K562 (cell line): ENCODE measurements at regions not wholly inside any gene's neighbourhood (a gene's known extent, or its start where the extent isn't known, plus 50 kb on each side); places are given as distances from the start of the nearest gene placed in this dataset.

ENCODE experiments used
- ATAC-seq: fragments of 200-7000 bp; cut with Tn5 transposase; 3 replicates; pipeline ENCODE4 v1.9.1; 2020; ENCODE audit warnings: moderate library complexity
- BruUV-seq: library from RNA; stranded (reverse); fragments of 400-500 nt; replicated peaks from 2 replicates; lab custom pipeline; 2021; lab: Mats Ljungman, UMichigan
- CTCF ChIA-PET: fragments of 300-600 bp; formaldehyde crosslinking; extraction: SDS; loops from one replicate; lab custom pipeline; 2021; ENCODE audit warnings: low intra/inter-chr PET ratio; lab: Yijun Ruan, JAX
- POLR2A ChIA-PET: fragments of 300-600, 350-650 bp; sonication (Branson Sonifier 250); formaldehyde crosslinking; extraction: SDS; loops from one replicate; lab custom pipeline; 2021; ENCODE audit warnings: antibody characterized with exemption, inconsistent platforms; lab: Yijun Ruan, JAX
- DNase-seq, 4 experiments: peaks; one replicate each; pipeline versions ENCODE4 v3.0.0 to v3.0.0-alpha.2; 2011 to 2018; ENCODE audit warnings: low spot score in 3 of 4, mixed read lengths in 3 of 4; ENCODE audit errors: extremely low read depth in 1 of 4
- FAIRE-seq: peaks from 2 replicates; lab custom pipeline; 2011; peaks lifted over from hg19 to GRCh38; lab: Jason Lieb, UNC
- H2AFZ ChIP-seq: 2 replicates; pipeline ENCODE4 v1.6.0; 2011; ENCODE audit warnings: low read depth, low read length, control low read depth, inconsistent platforms
- H3K27ac ChIP-seq: fragments of 200-600 bp; 3 replicates; pipeline ENCODE4 v1.8.0; 2011; ENCODE audit warnings: low read depth, mild to moderate bottlenecking, control low read depth, inconsistent platforms, low read length, moderate library complexity, mixed read lengths; ENCODE audit errors: extremely low read depth
- H3K27me3 ChIP-seq, 2 experiments: fragments of 300-600 bp in 1 of 2; 2 replicates in 1 of 2; 3 replicates in 1 of 2; pipeline versions ENCODE4 v1.6.0 to v1.8.0; 2011; ENCODE audit warnings: inconsistent platforms in 2 of 2, low read length in 2 of 2, mild to moderate bottlenecking in 1 of 2, mixed read lengths in 1 of 2, moderate library complexity in 1 of 2; ENCODE audit not compliant: control insufficient read depth in 2 of 2, insufficient read depth in 2 of 2
- H3K36me3 ChIP-seq: fragments of 300-600 bp; 3 replicates; pipeline ENCODE4 v1.8.0; 2011; ENCODE audit warnings: mild to moderate bottlenecking, low read length, inconsistent platforms; ENCODE audit not compliant: control insufficient read depth, insufficient read depth
- H3K4me1 ChIP-seq, 2 experiments: fragments of 200-600 bp in 1 of 2; replicated peaks in 1 of 2; 2 replicates in 1 of 2; 3 replicates in 1 of 2; pipeline versions ENCODE4 v1.5.1 to v1.8.0; 2011; ENCODE audit warnings: inconsistent platforms in 2 of 2, low read length in 2 of 2, mild to moderate bottlenecking in 1 of 2, mixed read lengths in 1 of 2, moderate library complexity in 1 of 2; ENCODE audit not compliant: control insufficient read depth in 2 of 2, insufficient read depth in 2 of 2
- H3K4me2 ChIP-seq: 2 replicates; pipeline ENCODE4 v1.6.1; 2011; ENCODE audit warnings: low read length, control low read depth, inconsistent platforms, mixed read lengths; ENCODE audit not compliant: insufficient read depth
- H3K4me3 ChIP-seq: fragments of 200-600 bp; sonication (generic), shearing (Covaris generic); 2 replicates; pipeline ENCODE4 v1.5.1; 2016; ENCODE audit warnings: control low read depth, inconsistent platforms
- H3K79me2 ChIP-seq: fragments of 200-600 bp; 3 replicates; pipeline ENCODE4 v1.8.0; 2011; ENCODE audit warnings: low read length, inconsistent platforms; ENCODE audit not compliant: control insufficient read depth, insufficient read depth
- H3K9ac ChIP-seq, 2 experiments: 2 replicates each; pipeline versions ENCODE4 v1.6.0 to v1.6.1; 2011; ENCODE audit warnings: low read depth in 2 of 2, low read length in 2 of 2, control low read depth in 1 of 2, inconsistent platforms in 1 of 2, mild to moderate bottlenecking in 1 of 2, mixed read lengths in 1 of 2; ENCODE audit not compliant: insufficient read depth in 1 of 2
- H3K9me1 ChIP-seq: one replicate; pipeline ENCODE4 v1.6.0; 2011; ENCODE audit warnings: inconsistent platforms, mild to moderate bottlenecking, low read length, moderate library complexity; ENCODE audit not compliant: control insufficient read depth, insufficient read depth
- H3K9me3 ChIP-seq: replicated peaks from 2 replicates; pipeline ENCODE4 v1.5.1; 2011; ENCODE audit warnings: low read depth, low read length, inconsistent platforms; ENCODE audit not compliant: control insufficient read depth, insufficient read depth
- H4K20me1 ChIP-seq: replicated peaks from 2 replicates; pipeline ENCODE4 v1.6.1; 2011; ENCODE audit warnings: low read length, inconsistent platforms, mixed read lengths; ENCODE audit not compliant: control insufficient read depth, insufficient read depth
- CAMTA2 ChIP-seq: fragments of 250-450 bp; sonication (Bioruptor Pico); conservative IDR thresholded peaks from 2 replicates; pipeline ENCODE4 v1.5.1; 2022
- DPF2 ChIP-seq: fragments of 450-650 bp; IDR thresholded peaks from 2 replicates; pipeline ENCODE4 v1.6.1; 2016
- MYNN ChIP-seq, 2 experiments: sonication (generic); formaldehyde crosslinking in 1 of 2; IDR thresholded peaks; 2 replicates each; pipeline versions ENCODE4 v1.5.0 to v1.6.1; 2016 to 2020; ENCODE audit warnings: antibody characterized with exemption in 1 of 2, missing genetic modification reagents in 1 of 2
- NBN ChIP-seq: fragments of 450-650 bp; IDR thresholded peaks from 2 replicates; pipeline ENCODE4 v1.6.1; 2016; ENCODE audit warnings: low read depth, mild to moderate bottlenecking
- NFATC3 ChIP-seq: fragments of 450-650 bp; IDR thresholded peaks from 2 replicates; pipeline ENCODE4 v1.6.1; 2017; ENCODE audit warnings: mild to moderate bottlenecking
- SAP30 ChIP-seq: fragments of 200-600 bp; sonication (generic); IDR thresholded peaks from 2 replicates; pipeline ENCODE4 v1.6.1; 2012; ENCODE audit warnings: borderline replicate concordance, low read depth, mild to moderate bottlenecking, moderate library complexity, low read length, control low read depth, inconsistent platforms; ENCODE audit not compliant: insufficient read depth, poor library complexity, severe bottlenecking
- SMARCC2 ChIP-seq: fragments of 450-650 bp; IDR thresholded peaks from 2 replicates; pipeline ENCODE4 v1.6.1; 2017; ENCODE audit warnings: antibody characterized with exemption, moderate library complexity, mild to moderate bottlenecking, low read depth
- SMARCE1 ChIP-seq: fragments of 450-650 bp; IDR thresholded peaks from 2 replicates; pipeline ENCODE4 v1.7.1; 2016; ENCODE audit warnings: mild to moderate bottlenecking
- TCFL5 ChIP-seq: fragments of 250-450 bp; sonication (Bioruptor Pico); conservative IDR thresholded peaks from 2 replicates; pipeline ENCODE4 v1.6.1; 2021; ENCODE audit warnings: mild to moderate bottlenecking, moderate library complexity, matching md5 sums
- ZNF197 ChIP-seq: fragments of 200-800 bp; sonication (Bioruptor generic); IDR thresholded peaks from 2 replicates; pipeline ENCODE4 v1.6.1; 2016; ENCODE audit warnings: low read depth, missing genetic modification characterization, missing compliant biosample characterization
- ZNF24 ChIP-seq: fragments of 450-650 bp; IDR thresholded peaks from 2 replicates; pipeline ENCODE4 v1.6.1; 2016
- ZNF311 ChIP-seq: fragments of 250-450 bp; sonication (Bioruptor Pico); IDR thresholded peaks from 2 replicates; pipeline ENCODE4 v1.4.0; 2020; ENCODE audit warnings: mild to moderate bottlenecking, moderate library complexity
- ZNF324 ChIP-seq: fragments of 250-450 bp; sonication (Bioruptor Pico); IDR thresholded peaks from 2 replicates; pipeline ENCODE4 v1.4.0; 2020; ENCODE audit warnings: mild to moderate bottlenecking
- in situ Hi-C: fragments of 300-500 bp; cut with MboI; formaldehyde crosslinking; loops from 4 replicates; pipeline ENCODE4 v1.15.0; 2018; ENCODE audit warnings: inconsistent platforms, mixed read lengths
- intact Hi-C: fragments of 100-400 bp; cut with micrococcal nuclease; formaldehyde crosslinking; loops from 2 replicates; pipeline ENCODE4 v1.14.2; 2022
- TF ChIP-seq, protein P1 (sequence below): sonication (generic); formaldehyde crosslinking; IDR thresholded peaks from 2 replicates; pipeline ENCODE4 v1.8.1; 2022; ENCODE audit warnings: missing genetic modification reagents
- TF ChIP-seq, protein P2 (sequence below): sonication (generic); formaldehyde crosslinking; IDR thresholded peaks from 2 replicates; pipeline ENCODE4 v1.8.0; 2022; ENCODE audit warnings: mild to moderate bottlenecking, missing genetic modification reagents
- TF ChIP-seq, protein P3 (sequence below): sonication (generic); formaldehyde crosslinking; IDR thresholded peaks from 2 replicates; pipeline ENCODE4 v1.8.1; 2023; ENCODE audit warnings: mild to moderate bottlenecking, missing genetic modification reagents

DNA sequence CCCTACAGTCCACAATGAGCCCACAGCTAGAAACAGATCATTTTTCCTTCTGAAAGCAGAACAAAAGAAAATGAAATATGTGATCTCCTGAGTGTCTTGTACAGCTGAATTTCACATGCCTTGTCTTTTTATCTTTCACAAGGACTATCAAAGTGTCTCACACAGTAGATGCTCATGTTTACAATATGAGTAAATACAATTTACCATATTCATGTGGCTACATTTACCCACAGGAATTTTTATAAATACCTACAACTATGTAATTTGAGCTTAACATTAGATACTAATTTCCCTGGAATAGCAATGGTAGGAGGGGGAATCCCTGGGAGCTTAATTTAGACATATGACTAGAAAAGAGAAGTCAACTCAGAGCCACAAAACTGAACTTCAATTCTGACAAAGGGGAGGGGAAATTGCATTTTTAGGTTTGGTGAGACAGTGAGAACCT is 186.2 kb downstream of the MACC1 start:
- Histone ChIP-seq H3K36me3 (no peaks in the 10 kb centered on the region), H3K4me2 (no peak overlapping the region), H3K9me1 (no peaks in the 10 kb centered on the region), H4K20me1 (no peaks in the 10 kb centered on the region), H3K79me2 (no peaks in the 10 kb centered on the region), H3K9ac (no peak overlapping the region), H3K4me1 (no peaks in the 10 kb centered on the region; a peak in 1 of 5 replicates), H3K4me3 (no peak overlapping the region), H3K27me3 (no peaks in the 10 kb centered on the region), H3K9me3 (no peaks in the 10 kb centered on the region), H3K27ac (no peak overlapping the region), H2AFZ (no peak overlapping the region)
- CTCF ChIA-PET: no interaction called here
- TF ChIP-seq SMARCC2: no peak
- TF ChIP-seq SMARCE1: no peak
- no peak for TF ChIP-seq TCFL5 (CRISPR knock-in tag)
- no peak for TF ChIP-seq ZNF324 (CRISPR knock-in tag)
- TF ChIP-seq ZNF24: no peak
- TF ChIP-seq, protein P1, sequence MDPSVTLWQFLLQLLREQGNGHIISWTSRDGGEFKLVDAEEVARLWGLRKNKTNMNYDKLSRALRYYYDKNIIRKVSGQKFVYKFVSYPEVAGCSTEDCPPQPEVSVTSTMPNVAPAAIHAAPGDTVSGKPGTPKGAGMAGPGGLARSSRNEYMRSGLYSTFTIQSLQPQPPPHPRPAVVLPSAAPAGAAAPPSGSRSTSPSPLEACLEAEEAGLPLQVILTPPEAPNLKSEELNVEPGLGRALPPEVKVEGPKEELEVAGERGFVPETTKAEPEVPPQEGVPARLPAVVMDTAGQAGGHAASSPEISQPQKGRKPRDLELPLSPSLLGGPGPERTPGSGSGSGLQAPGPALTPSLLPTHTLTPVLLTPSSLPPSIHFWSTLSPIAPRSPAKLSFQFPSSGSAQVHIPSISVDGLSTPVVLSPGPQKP (CRISPR knock-in tag): no peak
- TF ChIP-seq NFATC3: no peak
- TF ChIP-seq CAMTA2 (CRISPR knock-in tag): no peak
- TF ChIP-seq, protein P2, sequence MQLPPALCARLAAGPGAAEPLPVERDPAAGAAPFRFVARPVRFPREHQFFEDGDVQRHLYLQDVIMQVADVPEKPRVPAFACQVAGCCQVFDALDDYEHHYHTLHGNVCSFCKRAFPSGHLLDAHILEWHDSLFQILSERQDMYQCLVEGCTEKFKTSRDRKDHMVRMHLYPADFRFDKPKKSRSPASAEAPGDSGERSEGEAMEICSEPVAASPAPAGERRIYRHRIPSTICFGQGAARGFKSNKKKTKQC (CRISPR knock-in tag): no peak
- no peak for TF ChIP-seq SAP30
- TF ChIP-seq NBN: no peak
- TF ChIP-seq, protein P3, sequence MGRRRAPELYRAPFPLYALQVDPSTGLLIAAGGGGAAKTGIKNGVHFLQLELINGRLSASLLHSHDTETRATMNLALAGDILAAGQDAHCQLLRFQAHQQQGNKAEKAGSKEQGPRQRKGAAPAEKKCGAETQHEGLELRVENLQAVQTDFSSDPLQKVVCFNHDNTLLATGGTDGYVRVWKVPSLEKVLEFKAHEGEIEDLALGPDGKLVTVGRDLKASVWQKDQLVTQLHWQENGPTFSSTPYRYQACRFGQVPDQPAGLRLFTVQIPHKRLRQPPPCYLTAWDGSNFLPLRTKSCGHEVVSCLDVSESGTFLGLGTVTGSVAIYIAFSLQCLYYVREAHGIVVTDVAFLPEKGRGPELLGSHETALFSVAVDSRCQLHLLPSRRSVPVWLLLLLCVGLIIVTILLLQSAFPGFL (CRISPR knock-in tag): no peak
- no peak for TF ChIP-seq ZNF311 (CRISPR knock-in tag)
- no peak for TF ChIP-seq MYNN (IDR thresholded peaks at IDR 0.05)
- no peak for TF ChIP-seq MYNN (CRISPR knock-in tag; IDR thresholded peaks at IDR 0.05)
- TF ChIP-seq DPF2: no peak
- no peak for TF ChIP-seq ZNF197 (CRISPR knock-in tag)
- ATAC-seq (no peak), DNase-seq (no peak), FAIRE-seq (no peak)
- POLR2A ChIA-PET: interaction anchor here (1.1 kb wide), 1 partner anchor 9 kb away, joined by 3 read pairs; no protein-coding TSS in a partner anchor
- in situ Hi-C loops: no loop called here
- intact Hi-C loops: no loop called here
- BruUV-seq: no TSS peak
